ENCODE measurements at regions not wholly inside any gene's neighbourhood (a gene's known extent, or its start where the extent isn't known, plus 50 kb on each side); places are given as distances from the start of the nearest gene placed in this dataset.

DNA sequence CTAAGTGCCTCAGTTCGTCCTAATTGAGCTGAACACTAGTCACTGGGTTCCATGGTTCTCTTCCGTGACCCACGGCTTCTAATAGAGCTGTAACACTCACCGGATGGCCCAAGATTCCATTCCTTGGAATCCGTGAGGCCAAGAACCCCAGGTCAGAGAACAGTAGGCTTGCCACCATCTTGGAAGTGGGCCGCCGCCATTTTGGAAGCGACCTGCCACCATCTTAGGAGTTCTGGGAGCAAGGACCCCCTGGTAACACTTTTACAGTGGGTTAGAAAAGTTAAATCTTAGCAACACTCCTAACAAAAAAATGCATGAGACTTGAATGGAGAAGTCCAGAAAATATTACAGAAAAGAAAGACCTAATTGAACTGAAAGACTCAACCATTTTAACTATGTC, 84.5 kb downstream of the TMEM18 start:
- no peak for ATAC-seq
- ChIA-PET RAD21 (ENCODE audit: low non-redundant PET in 1 of 2, low total read pairs in 2 of 2, uncharacterized antibody in 2 of 2, unreplicated experiment in 2 of 2) (no interaction called here), CTCF (no interaction called here), POLR2A (no interaction called here)
- Histone ChIP-seq H3K27ac (ENCODE audit: low read depth, low read length) (no peak overlapping the region), H3K27me3 (ENCODE audit: insufficient read depth, low read length) (no peaks in the 10 kb centered on the region), H3K36me3 (ENCODE audit: control insufficient read depth in 1 of 2, insufficient read depth in 2 of 2, low read length in 2 of 2) (no peaks in the 10 kb centered on the region), H2AFZ (ENCODE audit: low read depth, low read length, poor library complexity, severe bottlenecking) (no peak overlapping the region), H3K9me2 (ENCODE audit: insufficient read depth) (no peaks in the 10 kb centered on the region), H3K4me2 (ENCODE audit: low read length) (no peak overlapping the region), H3K4me1 (ENCODE audit: control insufficient read depth in 1 of 2, insufficient read depth in 2 of 2, low read length in 2 of 2) (no peaks in the 10 kb centered on the region), H3K9ac (ENCODE audit: low read length) (no peak overlapping the region), H3K4me3 (replicated peaks in 1 of 2; ENCODE audit: low read depth in 1 of 2, low read length in 2 of 2) (no peak overlapping the region), H4K20me1 (ENCODE audit: insufficient read depth) (no peaks in the 10 kb centered on the region), H3K79me2 (ENCODE audit: insufficient read depth, low read length) (no peaks in the 10 kb centered on the region), H3K9me3 (ENCODE audit: control insufficient read depth in 1 of 2, insufficient read depth in 1 of 2, low read depth in 1 of 2, low read length in 2 of 2) (no peaks in the 10 kb centered on the region)
- no TSS peak for BruUV-seq (replicated peaks)
- no peak for TF ChIP-seq ELF1 (IDR thresholded peaks at IDR 0.05; ENCODE audit: borderline replicate concordance, low read depth)
- TF ChIP-seq RAD21 (IDR thresholded peaks at IDR 0.05; ENCODE audit: low read depth): no peak
- no peak for TF ChIP-seq TCF7L2 (IDR thresholded peaks at IDR 0.05; ENCODE audit: borderline replicate concordance, extremely low read depth, insufficient read depth, insufficient read length)
- TF ChIP-seq FOSL1 (IDR thresholded peaks at IDR 0.05; ENCODE audit: low read depth): no peak
- TF ChIP-seq SP1 (IDR thresholded peaks at IDR 0.05; ENCODE audit: low read depth): no peak
- no peak for TF ChIP-seq CEBPB (IDR thresholded peaks at IDR 0.05; ENCODE audit: low read depth)
- TF ChIP-seq CBX3 (IDR thresholded peaks at IDR 0.05; ENCODE audit: low read depth): no peak
- TF ChIP-seq YY1 (IDR thresholded peaks at IDR 0.05; ENCODE audit: extremely low read depth, insufficient replicate concordance, low read depth, low read length): no peak
- no peak for DNase-seq (ENCODE audit: low read depth, low spot score)
- intact Hi-C loops (cut with micrococcal nuclease): no loop called here

DNA sequence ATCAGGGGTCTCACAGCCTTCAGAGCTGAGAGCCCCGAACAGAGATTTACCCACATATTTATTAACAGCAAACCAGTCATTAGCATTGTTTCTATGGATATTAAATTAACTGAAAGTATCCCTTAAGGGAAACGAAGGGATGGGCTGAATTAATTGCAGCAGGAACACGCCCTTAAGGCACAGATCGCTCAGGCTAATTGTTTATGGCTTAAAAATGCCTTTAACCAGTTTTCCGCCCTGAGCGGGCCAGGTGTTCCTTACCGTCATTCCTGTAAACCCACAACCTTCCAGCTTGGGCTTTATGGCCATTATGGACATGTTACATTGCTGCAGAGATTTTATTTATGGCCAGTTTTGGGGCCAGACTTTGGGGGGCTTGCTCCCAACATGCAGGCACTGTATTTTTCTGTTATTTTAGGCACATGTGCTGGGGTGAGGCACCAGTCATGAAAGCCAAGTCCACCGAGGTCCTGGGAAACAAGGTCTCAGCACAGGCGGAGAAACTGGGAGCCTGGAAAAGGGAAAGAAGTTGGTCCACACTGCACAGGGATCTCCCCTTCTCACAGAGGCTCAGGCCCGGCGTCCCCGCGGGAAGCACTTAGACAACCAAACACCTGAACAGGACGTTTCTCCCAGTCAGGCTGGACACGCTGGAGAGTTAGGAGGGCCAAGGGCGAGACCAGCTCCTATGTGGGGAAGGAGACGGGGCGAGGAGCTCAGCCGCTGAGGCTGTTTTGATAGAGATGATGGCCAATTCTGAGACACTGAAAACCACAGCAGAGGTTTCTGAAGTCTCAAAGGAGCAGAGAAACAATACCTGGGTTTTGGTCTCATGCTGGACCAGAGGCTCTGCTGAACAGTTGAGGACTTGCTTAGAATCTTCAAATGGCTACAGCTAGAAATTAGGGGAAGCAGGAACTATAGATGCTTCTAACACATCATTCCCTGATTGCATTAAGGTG, 86.7 kb downstream of the TMEM18 start:
- H3K4me2 ChIP-seq (ENCODE audit: low read length): no peak overlapping the region
- no peak overlapping the region for H2AFZ ChIP-seq (ENCODE audit: low read depth, low read length, poor library complexity, severe bottlenecking)
- CTCF ChIA-PET: no interaction called here
- TF ChIP-seq ELF1 (IDR thresholded peaks at IDR 0.05; ENCODE audit: borderline replicate concordance, low read depth) (no peak), ZFX (IDR thresholded peaks at IDR 0.05) (no peak)
- BruUV-seq (replicated peaks): no TSS peak
- RAD21 ChIA-PET (ENCODE audit: low non-redundant PET in 1 of 2, low total read pairs in 2 of 2, uncharacterized antibody in 2 of 2, unreplicated experiment in 2 of 2): no interaction called here
- POLR2A ChIA-PET: no interaction called here
- no peak overlapping the region for H3K4me3 ChIP-seq (replicated peaks in 1 of 2; ENCODE audit: low read depth in 1 of 2, low read length in 2 of 2)
- H4K20me1 ChIP-seq (ENCODE audit: insufficient read depth): no peaks in the 10 kb centered on the region
- H3K9ac ChIP-seq (ENCODE audit: low read length): no peak overlapping the region
- ATAC-seq (no peak), DNase-seq (ENCODE audit: low read depth, low spot score) (no peak)
- H3K9me3 ChIP-seq (ENCODE audit: control insufficient read depth in 1 of 2, insufficient read depth in 1 of 2, low read depth in 1 of 2, low read length in 2 of 2): no peaks in the 10 kb centered on the region
- H3K36me3 ChIP-seq (ENCODE audit: control insufficient read depth in 1 of 2, insufficient read depth in 2 of 2, low read length in 2 of 2): no peaks in the 10 kb centered on the region
- H3K79me2 ChIP-seq (ENCODE audit: insufficient read depth, low read length): no peaks in the 10 kb centered on the region
- no peaks in the 10 kb centered on the region for H3K9me2 ChIP-seq (ENCODE audit: insufficient read depth)
- H3K4me1 ChIP-seq (ENCODE audit: control insufficient read depth in 1 of 2, insufficient read depth in 2 of 2, low read length in 2 of 2): no peaks in the 10 kb centered on the region
- no peaks in the 10 kb centered on the region for H3K27me3 ChIP-seq (ENCODE audit: insufficient read depth, low read length)
- intact Hi-C loops (cut with micrococcal nuclease): no loop called here
- H3K27ac ChIP-seq (ENCODE audit: low read depth, low read length): no peak overlapping the region

All from HCT116 (cell line).